PC-9 (cell line): ENCODE measurements at regions not wholly inside any gene's neighbourhood (a gene's known extent, or its start where the extent isn't known, plus 50 kb on each side); places are given as distances from the start of the nearest gene placed in this dataset.
"Not testable (repeated sequence)": the region's sequence is repeated elsewhere in the genome, so short reads cannot be mapped to it uniquely, and the experiment has no call there.

ENCODE experiments used
- BruUV-seq: library from RNA; stranded (reverse); fragments of 400-500 nt; replicated peaks from 2 replicates; lab custom pipeline; 2021; lab: Mats Ljungman, UMichigan
- CTCF ChIA-PET: fragments of 300-600 bp; sonication (Branson Sonifier 250); formaldehyde crosslinking; loops from one replicate; lab custom pipeline; 2022; ENCODE audit warnings: antibody characterized with exemption; lab: Charles Lee
- POLR2A ChIA-PET: fragments of 300-600 bp; sonication (Branson Sonifier 250); formaldehyde crosslinking; loops from one replicate; lab custom pipeline; 2022; ENCODE audit warnings: antibody characterized with exemption; ENCODE audit not compliant: unreplicated experiment; lab: Charles Lee
- DNase-seq, 2 experiments: peaks; one replicate each; pipeline versions ENCODE4 v3.0.0 to v3.0.0-alpha.2; 2015 to 2022; ENCODE audit warnings: mixed read lengths in 1 of 2
- H2AFZ ChIP-seq: fragments of 200-600 bp; sonication (generic); 2 replicates; pipeline ENCODE4 v1.8.1; 2017; ENCODE audit warnings: antibody characterized with exemption
- H3F3A ChIP-seq: fragments of 200-600 bp; sonication (generic); 2 replicates; pipeline ENCODE4 v1.8.1; 2017; ENCODE audit warnings: antibody characterized with exemption, mild to moderate bottlenecking, low read depth; ENCODE audit not compliant: insufficient read depth
- H3K27ac ChIP-seq: fragments of 200-600 bp; sonication (generic); 2 replicates; pipeline ENCODE4 v1.6.1; 2016; ENCODE audit warnings: mixed run types
- H3K27me3 ChIP-seq: fragments of 200-600 bp; sonication (generic); 2 replicates; pipeline ENCODE4 v1.6.1; 2016; ENCODE audit warnings: low read depth, mixed run types; ENCODE audit not compliant: insufficient read depth
- H3K36me3 ChIP-seq: fragments of 200-600 bp; sonication (generic); 2 replicates; pipeline ENCODE4 v1.6.1; 2016; ENCODE audit warnings: low read depth, mixed run types
- H3K4me1 ChIP-seq: fragments of 200-600 bp; sonication (generic); replicated peaks from 2 replicates; pipeline ENCODE4 v1.6.1; 2016; ENCODE audit warnings: mixed run types; ENCODE audit not compliant: insufficient read depth
- H3K4me2 ChIP-seq: fragments of 200-600 bp; sonication (generic); 2 replicates; pipeline ENCODE4 v1.6.1; 2017; ENCODE audit warnings: mixed run types
- H3K4me3 ChIP-seq: fragments of 200-600 bp; sonication (generic); 2 replicates; pipeline ENCODE4 v1.6.1; 2016; ENCODE audit warnings: mixed run types
- H3K79me2 ChIP-seq: fragments of 200-600 bp; sonication (generic); 2 replicates; pipeline ENCODE4 v1.6.1; 2017; ENCODE audit warnings: low read depth, mixed run types
- H3K9me2 ChIP-seq: fragments of 200-600 bp; sonication (generic); 2 replicates; pipeline ENCODE4 v1.8.1; 2017; ENCODE audit warnings: mild to moderate bottlenecking; ENCODE audit not compliant: insufficient read depth
- H3K9me3 ChIP-seq: fragments of 200-600 bp; sonication (generic); 2 replicates; pipeline ENCODE4 v1.8.1; 2016; ENCODE audit warnings: low read depth; ENCODE audit not compliant: insufficient read depth
- H4K20me1 ChIP-seq: fragments of 200-600 bp; sonication (generic); 2 replicates; pipeline ENCODE4 v1.8.1; 2017; ENCODE audit not compliant: insufficient read depth
- intact Hi-C: fragments of 100-400 bp; cut with micrococcal nuclease; formaldehyde crosslinking; loops from one replicate; pipeline ENCODE4 v1.10.0; 2022; ENCODE audit not compliant: unreplicated experiment

- H3K27ac ChIP-seq, CTCF ChIA-PET, H3F3A ChIP-seq, H3K9me2 ChIP-seq, H3K9me3 ChIP-seq, POLR2A ChIA-PET, H3K36me3 ChIP-seq, H3K4me2 ChIP-seq, H2AFZ ChIP-seq, H3K4me3 ChIP-seq, H3K4me1 ChIP-seq, H4K20me1 ChIP-seq, intact Hi-C loops, BruUV-seq, DNase-seq, H3K27me3 ChIP-seq: not testable (repeated sequence)
- peaks cover 13% of the 10 kb centered on the region; the same call in 1 of the 2 replicates for H3K79me2 ChIP-seq
Observed at GRCh38 chr2:111439237-111439636, 318.5 kb downstream of the BCL2L11 start.

- H3K27ac ChIP-seq, H3K9me3 ChIP-seq, H3K36me3 ChIP-seq, BruUV-seq, H3K4me1 ChIP-seq, intact Hi-C loops, CTCF ChIA-PET, H3K4me3 ChIP-seq, H3K9me2 ChIP-seq, H3F3A ChIP-seq, POLR2A ChIA-PET, H2AFZ ChIP-seq, DNase-seq, H3K4me2 ChIP-seq, H3K27me3 ChIP-seq, H4K20me1 ChIP-seq: not testable (repeated sequence)
- peaks cover 11% of the 10 kb centered on the region; the same call in 1 of the 2 replicates for H3K79me2 ChIP-seq
Observed at GRCh38 chr2:111441614-111442013, 320.9 kb downstream of the BCL2L11 start.

DNA sequence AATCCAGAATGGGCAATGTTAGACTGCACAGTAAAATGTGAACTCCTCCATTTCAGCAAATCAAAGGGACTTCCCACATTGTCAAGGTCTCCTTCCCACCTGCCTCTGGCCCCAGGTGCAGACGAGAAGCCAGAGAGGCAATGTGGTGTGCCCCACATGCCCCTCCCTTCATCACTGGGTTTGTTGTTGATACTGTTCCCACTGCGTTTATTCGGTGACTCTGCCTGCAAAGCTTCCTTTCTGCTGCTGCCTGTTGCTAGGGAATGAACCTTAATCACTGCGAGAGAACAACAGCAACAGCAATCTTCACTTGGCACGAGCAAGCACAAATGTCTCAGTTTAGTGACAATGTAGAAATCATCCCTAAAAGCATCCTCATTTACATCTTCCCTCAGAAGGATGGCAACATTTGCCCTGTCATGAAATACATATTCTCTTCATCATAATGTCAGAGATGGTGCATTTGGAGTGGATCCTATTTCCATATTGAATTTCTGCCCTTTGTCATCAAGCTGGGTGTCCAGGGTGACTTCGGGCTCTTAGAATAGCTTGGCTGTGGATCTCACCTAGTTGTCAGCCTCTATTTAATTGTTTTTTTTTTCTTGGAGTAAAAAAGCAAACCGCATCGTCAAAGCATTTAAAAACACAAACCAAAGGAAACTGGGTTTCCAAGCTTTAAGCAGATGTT, 322.2 kb downstream of the BCL2L11 start:
- H3K36me3 ChIP-seq, H2AFZ ChIP-seq, H3K9me3 ChIP-seq, H3K4me2 ChIP-seq, CTCF ChIA-PET, H3F3A ChIP-seq, intact Hi-C loops, DNase-seq, H3K27ac ChIP-seq, H3K79me2 ChIP-seq, BruUV-seq, H3K4me3 ChIP-seq, H3K4me1 ChIP-seq, H3K27me3 ChIP-seq, POLR2A ChIA-PET, H4K20me1 ChIP-seq, H3K9me2 ChIP-seq: not testable (repeated sequence)

GRCh38 chr2:111444516-111444915, 323.8 kb downstream of the BCL2L11 start:
- peaks cover 10% of the 10 kb centered on the region; the same call in 1 of the 2 replicates for H3K79me2 ChIP-seq
- H3K9me2 ChIP-seq, H3K4me3 ChIP-seq, H3K27ac ChIP-seq, H3K4me1 ChIP-seq, POLR2A ChIA-PET, H3F3A ChIP-seq, BruUV-seq, DNase-seq, CTCF ChIA-PET, H2AFZ ChIP-seq, intact Hi-C loops, H3K4me2 ChIP-seq, H4K20me1 ChIP-seq, H3K36me3 ChIP-seq, H3K27me3 ChIP-seq, H3K9me3 ChIP-seq: not testable (repeated sequence)

- H2AFZ ChIP-seq, H3K4me3 ChIP-seq, CTCF ChIA-PET, H3K4me1 ChIP-seq, H4K20me1 ChIP-seq, intact Hi-C loops, POLR2A ChIA-PET, H3K27me3 ChIP-seq, DNase-seq, H3K36me3 ChIP-seq, H3K9me3 ChIP-seq, H3K9me2 ChIP-seq, H3F3A ChIP-seq, H3K4me2 ChIP-seq, BruUV-seq, H3K27ac ChIP-seq: not testable (repeated sequence)
- peaks cover 13% of the 10 kb centered on the region for H3K79me2 ChIP-seq
Observed at GRCh38 chr2:111445191-111445929, 324.6 kb downstream of the BCL2L11 start.

DNA sequence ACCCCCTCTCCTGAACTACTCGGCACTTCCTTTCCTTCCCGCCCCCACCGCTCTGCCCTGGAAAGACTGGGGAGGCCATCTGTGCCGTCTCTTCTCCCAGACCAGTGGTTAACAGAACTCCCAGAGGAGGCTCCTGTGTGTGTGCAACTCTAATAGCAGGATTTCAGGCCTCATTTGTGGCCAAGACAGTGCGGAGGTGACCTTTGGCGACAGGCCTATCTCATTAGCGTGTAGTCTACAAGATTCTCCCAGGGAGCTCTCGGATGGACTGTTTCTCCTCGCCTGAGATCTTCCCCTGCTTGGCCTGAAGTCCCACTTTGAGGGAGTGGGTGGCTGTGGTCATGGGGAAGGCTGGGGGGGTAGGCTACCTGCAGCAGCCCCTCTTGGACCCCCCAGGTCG, 325.2 kb downstream of the BCL2L11 start:
- H3K4me3 ChIP-seq, CTCF ChIA-PET, BruUV-seq, DNase-seq, H2AFZ ChIP-seq, H3K9me3 ChIP-seq, H3F3A ChIP-seq, H3K36me3 ChIP-seq, H3K27ac ChIP-seq, H3K4me1 ChIP-seq, intact Hi-C loops, H3K4me2 ChIP-seq, H4K20me1 ChIP-seq, POLR2A ChIA-PET, H3K9me2 ChIP-seq, H3K27me3 ChIP-seq: not testable (repeated sequence)
- H3K79me2 ChIP-seq, result peaks cover 13% of the 10 kb centered on the region

GRCh38 chr2:111447482-111447881, 326.8 kb downstream of the BCL2L11 start:
- H3K27me3 ChIP-seq, H3K27ac ChIP-seq, H3F3A ChIP-seq, POLR2A ChIA-PET, H3K4me1 ChIP-seq, H4K20me1 ChIP-seq, H3K4me3 ChIP-seq, H3K9me3 ChIP-seq, DNase-seq, H2AFZ ChIP-seq, CTCF ChIA-PET, H3K4me2 ChIP-seq, H3K36me3 ChIP-seq, H3K9me2 ChIP-seq, BruUV-seq, intact Hi-C loops: not testable (repeated sequence)
- peaks cover 18% of the 10 kb centered on the region for H3K79me2 ChIP-seq
